Suprapubic skin (tissue), 4 donors: ENCODE measurements at regions not wholly inside any gene's neighbourhood (a gene's known extent, or its start where the extent isn't known, plus 50 kb on each side); places are given as distances from the start of the nearest gene placed in this dataset.

Source experiments
- CTCF ChIP-seq, 2 donors: fragments of 200-600 bp in 1 of 2; fragments of 450-650 bp in 1 of 2; sonication (generic) in 1 of 2; IDR thresholded peaks; one replicate each; pipeline ENCODE4 v1.5.1; 2016 to 2019; ENCODE audit warnings: antibody characterized with exemption in 2 of 2, mild to moderate bottlenecking in 1 of 2, moderate library complexity in 1 of 2
- EP300 ChIP-seq: sonication (generic); formaldehyde crosslinking; IDR thresholded peaks from one replicate; pipeline ENCODE4 v1.6.1; 2017; ENCODE audit warnings: antibody characterized with exemption
- POLR2A ChIP-seq, 2 donors: fragments of 450-650 bp; IDR thresholded peaks; one replicate each; pipeline ENCODE4 v1.6.1; 2017; ENCODE audit warnings: antibody characterized with exemption in 2 of 2, mild to moderate bottlenecking in 2 of 2, moderate library complexity in 2 of 2
- POLR2AphosphoS5 ChIP-seq, 3 donors: sonication (generic); formaldehyde crosslinking; IDR thresholded peaks; one replicate each; pipeline ENCODE4 v1.6.1; 2017; ENCODE audit warnings: antibody characterized with exemption in 3 of 3

DNA sequence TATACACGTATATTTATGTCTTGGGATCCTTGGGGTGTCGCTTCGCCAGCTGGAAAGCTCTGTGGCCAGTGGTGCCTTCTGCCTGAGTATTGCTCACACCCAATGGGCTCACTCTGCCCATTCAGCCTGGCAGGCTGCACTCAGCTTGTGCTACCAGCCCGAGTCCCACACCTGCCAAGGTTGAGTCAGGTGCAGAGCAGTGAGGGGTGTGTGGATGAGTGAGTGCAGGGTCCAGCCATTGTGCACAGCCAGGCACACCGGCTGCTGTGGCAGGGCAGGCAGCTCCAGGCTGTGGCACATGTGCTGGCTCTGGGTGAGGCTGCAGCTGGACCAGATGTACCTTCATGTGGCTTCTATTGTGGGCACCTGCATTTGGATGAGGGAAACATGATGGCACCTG lies 496.9 kb upstream of the LINC00305 start:
- TF ChIP-seq CTCF (IDR thresholded peaks at IDR 0.05) (no peak), POLR2A (IDR thresholded peaks at IDR 0.05) (no peak), EP300 (no peak), POLR2AphosphoS5 (IDR thresholded peaks at IDR 0.05) (no peak)
